ENCODE measurements at regions not wholly inside any gene's neighbourhood (a gene's known extent, or its start where the extent isn't known, plus 50 kb on each side); places are given as distances from the start of the nearest gene placed in this dataset.

- H3K4me3 ChIP-seq (ENCODE audit: extremely low read depth in 1 of 4, insufficient read depth in 2 of 4, low read depth in 3 of 4, low read length in 4 of 4), result no peak overlapping the region
- no peak overlapping the region for H4K5ac ChIP-seq (ENCODE audit: insufficient read length, low read depth, low read length)
- no peak overlapping the region for H2BK5ac ChIP-seq (ENCODE audit: low read depth, low read length)
- no peaks in the 10 kb centered on the region for H3K79me1 ChIP-seq (ENCODE audit: low read depth, low read length)
- no peak for FAIRE-seq
- H3K56ac ChIP-seq (replicated peaks; ENCODE audit: insufficient read length, low read depth, low read length), result no peak overlapping the region
- H3K14ac ChIP-seq (ENCODE audit: insufficient read length), result no peak overlapping the region
- 73% methylated on average over 5 of the region's 5 CpGs; no CpG with 5 or more reads in 1 of the 2 experiments for WGBS, 2 experiments (ENCODE audit: extremely low coverage in 1 of 2, insufficient coverage in 1 of 2, insufficient read length in 1 of 2, insufficient replicate concordance in 2 of 2, low coverage in 1 of 2, low lambda C conversion rate in 2 of 2, missing lambda C conversion rate in 1 of 2)
- no peak overlapping the region for H4K8ac ChIP-seq (ENCODE audit: extremely low read depth, insufficient read depth, low read length)
- no peak overlapping the region for H2AFZ ChIP-seq (ENCODE audit: low read length)
- no peak overlapping the region for H3K23ac ChIP-seq (ENCODE audit: insufficient read length)
- H3K9me3 ChIP-seq (ENCODE audit: insufficient read depth in 2 of 2, low read depth in 1 of 2, low read length in 1 of 2), result no peaks in the 10 kb centered on the region
- no peak overlapping the region for H3K27ac ChIP-seq (ENCODE audit: low read depth, low read length)
- H3K18ac ChIP-seq (ENCODE audit: extremely low read depth, low read length), result no peak overlapping the region
- no peaks in the 10 kb centered on the region; a peak in 2 of 7 replicates for H3K4me1 ChIP-seq (replicated peaks in 1 of 4; ENCODE audit: control insufficient read depth in 3 of 4, insufficient read depth in 4 of 4, low read length in 3 of 4)
- H2BK120ac ChIP-seq (replicated peaks; ENCODE audit: low read depth, low read length), result no peak overlapping the region
- no peak overlapping the region for H2BK15ac ChIP-seq (ENCODE audit: low read length)
- H4K20me1 ChIP-seq (replicated peaks in 1 of 2; ENCODE audit: control insufficient read depth in 1 of 2, insufficient read depth in 2 of 2, low read length in 2 of 2), result no peaks in the 10 kb centered on the region
- no peak overlapping the region for H3K4ac ChIP-seq (replicated peaks; ENCODE audit: insufficient read length, low read depth, low read length)
- TF ChIP-seq PHF8 (conservative IDR thresholded peaks at IDR 0.05; ENCODE audit: low read depth, low read length) (no peak), KDM4A (IDR thresholded peaks at IDR 0.05; ENCODE audit: low read depth, low read length, severe bottlenecking) (no peak), SAP30 (IDR thresholded peaks at IDR 0.05; ENCODE audit: insufficient read depth, insufficient replicate concordance, low read length) (no peak), GTF2F1 (IDR thresholded peaks at IDR 0.05; ENCODE audit: borderline replicate concordance, low read depth, low read length) (no peak), CEBPB (IDR thresholded peaks at IDR 0.05; ENCODE audit: low read depth, low read length) (no peak), RAD21 (IDR thresholded peaks at IDR 0.05 in 1 of 2, conservative IDR thresholded peaks at IDR 0.05 in 1 of 2; ENCODE audit: low read depth in 2 of 2, low read length in 2 of 2) (no peak), TAF1 (IDR thresholded peaks at IDR 0.05; ENCODE audit: low read depth, low read length) (no peak), NRF1 (IDR thresholded peaks at IDR 0.05; ENCODE audit: low read depth, low read length) (no peak), MAX (IDR thresholded peaks at IDR 0.05) (no peak), ATF2 (IDR thresholded peaks at IDR 0.05; ENCODE audit: low read length) (no peak), TCF12 (IDR thresholded peaks at IDR 0.05; ENCODE audit: low read depth, low read length) (no peak), JUND (IDR thresholded peaks at IDR 0.05; ENCODE audit: low read length) (no peak), YY1 (IDR thresholded peaks at IDR 0.05; ENCODE audit: low read depth, low read length) (no peak)
- no peak overlapping the region for H2BK20ac ChIP-seq (ENCODE audit: low read length)
- no peak overlapping the region for H2AK5ac ChIP-seq (ENCODE audit: low read depth, low read length)
- no peak overlapping the region for H4K91ac ChIP-seq (replicated peaks; ENCODE audit: insufficient read length, low read length)
- H2BK12ac ChIP-seq (ENCODE audit: low read depth, low read length), result no peak overlapping the region
- H3K79me2 ChIP-seq (ENCODE audit: control insufficient read depth in 1 of 2, insufficient read depth in 2 of 2, low read length in 2 of 2), result no peaks in the 10 kb centered on the region
- no peaks in the 10 kb centered on the region for H3K27me3 ChIP-seq (replicated peaks in 1 of 4; ENCODE audit: control insufficient read depth in 3 of 4, extremely low read depth in 1 of 4, insufficient read depth in 3 of 4, low read length in 3 of 4)
- H3K23me2 ChIP-seq (ENCODE audit: low read depth, low read length), result no peaks in the 10 kb centered on the region; the same call in 1 of the 2 replicates
- H3K36me3 ChIP-seq (ENCODE audit: control insufficient read depth in 2 of 4, insufficient read depth in 4 of 4, low read length in 3 of 4), result no peaks in the 10 kb centered on the region
- no peak for DNase-seq (ENCODE audit: low read depth in 1 of 2, low spot score in 2 of 2)
- no peak overlapping the region for H3K4me2 ChIP-seq (ENCODE audit: insufficient read depth in 1 of 2, low read depth in 2 of 2, low read length in 2 of 2)
- no peak overlapping the region for H3K9ac ChIP-seq (replicated peaks in 1 of 4; ENCODE audit: extremely low read depth in 1 of 4, low read depth in 3 of 4, low read length in 3 of 4)
- CTCF ChIA-PET (ENCODE audit: partially characterized antibody), result interaction anchor here (1.0 kb wide), 1 partner anchor 10 kb away, joined by 4 read pairs; no protein-coding TSS in a partner anchor
- POLR2A ChIA-PET (ENCODE audit: partially characterized antibody), result no interaction called here
Measured at GRCh38 chr2:60359569-60359968, 193.9 kb downstream of the BCL11A start.
